Thyroid gland (tissue), 4 donors: ENCODE measurements at regions not wholly inside any gene's neighbourhood (a gene's known extent, or its start where the extent isn't known, plus 50 kb on each side); places are given as distances from the start of the nearest gene placed in this dataset.

ENCODE experiments used
- CTCF ChIP-seq, 6 experiments: fragments of 200-600 bp in 3 of 6; fragments of 450-650 bp in 3 of 6; sonication (generic) in 3 of 6; IDR thresholded peaks; one replicate each; pipeline ENCODE4 v1.5.1; 2016 to 2019; ENCODE audit warnings: antibody characterized with exemption in 6 of 6, mild to moderate bottlenecking in 2 of 6, inconsistent platforms in 1 of 6, moderate library complexity in 1 of 6
- POLR2A ChIP-seq, 2 donors: fragments of 450-650 bp; IDR thresholded peaks; one replicate each; pipeline ENCODE4 v1.6.1; 2017; ENCODE audit warnings: antibody characterized with exemption in 2 of 2, mild to moderate bottlenecking in 2 of 2, moderate library complexity in 1 of 2

DNA sequence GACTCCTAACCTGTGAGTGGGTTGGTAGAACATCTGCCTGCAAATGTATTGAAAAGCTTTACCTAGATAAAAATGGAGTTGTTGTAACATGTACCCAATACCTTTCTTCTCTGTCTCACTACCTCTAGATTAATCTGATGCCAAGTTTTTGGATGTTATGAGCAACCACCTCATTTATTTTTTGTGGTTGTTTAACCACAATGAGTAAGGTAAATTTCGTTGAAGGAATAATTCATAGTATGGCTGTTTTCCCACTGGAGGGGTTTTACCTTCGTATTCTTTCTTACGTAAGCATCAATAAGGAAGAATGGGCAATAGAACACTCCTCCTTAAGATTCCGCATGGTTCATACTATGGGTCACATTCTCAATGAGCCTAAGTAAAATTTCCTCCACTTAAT lies 165.4 kb downstream of the CDH26 start:
- TF ChIP-seq CTCF (IDR thresholded peaks at IDR 0.05) = no peak
- no peak for TF ChIP-seq POLR2A (IDR thresholded peaks at IDR 0.05)
